Neuronal stem cell (in vitro differentiated cells): ENCODE measurements at regions not wholly inside any gene's neighbourhood (a gene's known extent, or its start where the extent isn't known, plus 50 kb on each side); places are given as distances from the start of the nearest gene placed in this dataset.
A peak's percentile ranks its signal among the peaks of the same experiment; 100 is the strongest.

ENCODE experiments used
- DNase-seq: peaks from one replicate; pipeline ENCODE4 v3.0.0-alpha.2; 2013; ENCODE audit warnings: low spot score
- H2AFZ ChIP-seq: one replicate; pipeline ENCODE4 v1.6.1; 2013; ENCODE audit warnings: mild to moderate bottlenecking, low read length, inconsistent platforms
- H2AK5ac ChIP-seq: 2 replicates; pipeline ENCODE4 v1.6.1; 2013; ENCODE audit warnings: low read depth, mild to moderate bottlenecking, inconsistent platforms, low read length, moderate library complexity, mixed read lengths
- H2BK120ac ChIP-seq: 2 replicates; pipeline ENCODE4 v1.6.1; 2013; ENCODE audit warnings: low read depth, mild to moderate bottlenecking, inconsistent platforms, low read length, moderate library complexity, mixed read lengths
- H2BK12ac ChIP-seq: one replicate; pipeline ENCODE4 v1.6.1; 2013; ENCODE audit warnings: low read length, inconsistent platforms
- H2BK15ac ChIP-seq: 2 replicates; pipeline ENCODE4 v1.6.1; 2013; ENCODE audit warnings: mild to moderate bottlenecking, low read length, inconsistent platforms, mixed read lengths
- H2BK5ac ChIP-seq: one replicate; pipeline ENCODE4 v1.6.1; 2013; ENCODE audit warnings: inconsistent platforms, mild to moderate bottlenecking, low read length, moderate library complexity
- H3K14ac ChIP-seq: one replicate; pipeline ENCODE4 v1.6.1; 2013; ENCODE audit warnings: low read length, inconsistent platforms
- H3K18ac ChIP-seq: 2 replicates; pipeline ENCODE4 v1.6.1; 2013; ENCODE audit warnings: low read length, inconsistent platforms
- H3K23ac ChIP-seq: 2 replicates; pipeline ENCODE4 v1.6.1; 2013; ENCODE audit warnings: low read depth, mild to moderate bottlenecking, mixed read lengths, low read length, inconsistent platforms; ENCODE audit not compliant: poor library complexity
- H3K27ac ChIP-seq: replicated peaks from 3 replicates; pipeline ENCODE4 v1.5.1; 2013; ENCODE audit warnings: low read length, inconsistent platforms
- H3K27me3 ChIP-seq, 3 experiments: 2 replicates each; pipeline ENCODE4 v1.6.1; 2013; ENCODE audit warnings: low read length in 3 of 3, mild to moderate bottlenecking in 2 of 3, inconsistent platforms in 1 of 3, low read depth in 1 of 3, mixed read lengths in 1 of 3, moderate library complexity in 1 of 3; ENCODE audit not compliant: control insufficient read depth in 3 of 3, insufficient read depth in 3 of 3
- H3K36me3 ChIP-seq, 2 donors: replicated peaks in 1 of 2; 2 replicates each; pipeline ENCODE4 v1.6.1; 2013; ENCODE audit warnings: low read length in 2 of 2; ENCODE audit not compliant: control insufficient read depth in 2 of 2, insufficient read depth in 2 of 2
- H3K4ac ChIP-seq: 2 replicates; pipeline ENCODE4 v1.6.1; 2013; ENCODE audit warnings: inconsistent platforms, mild to moderate bottlenecking, low read length, moderate library complexity
- H3K4me1 ChIP-seq, 2 donors: 1 replicate in 1 of 2; 2 replicates in 1 of 2; pipeline ENCODE4 v1.6.1; 2013; ENCODE audit warnings: low read length in 2 of 2, low read depth in 1 of 2; ENCODE audit not compliant: control insufficient read depth in 2 of 2, insufficient read depth in 1 of 2
- H3K4me2 ChIP-seq: one replicate; pipeline ENCODE4 v1.6.1; 2013; ENCODE audit warnings: mild to moderate bottlenecking, low read length, inconsistent platforms; ENCODE audit not compliant: insufficient read depth, poor library complexity, severe bottlenecking
- H3K4me3 ChIP-seq, 2 donors: 2 replicates each; pipeline ENCODE4 v1.5.1; 2013; ENCODE audit warnings: low read length in 2 of 2, mild to moderate bottlenecking in 2 of 2, inconsistent platforms in 1 of 2, moderate library complexity in 1 of 2
- H3K79me1 ChIP-seq: one replicate; pipeline ENCODE4 v1.6.1; 2013; ENCODE audit warnings: low read depth, mild to moderate bottlenecking, inconsistent platforms, low read length, moderate library complexity
- H3K9ac ChIP-seq: one replicate; pipeline ENCODE4 v1.6.1; 2013; ENCODE audit warnings: mild to moderate bottlenecking, low read depth, low read length, inconsistent platforms; ENCODE audit not compliant: poor library complexity
- H3K9me3 ChIP-seq, 2 donors: replicated peaks in 1 of 2; 2 replicates each; pipeline versions ENCODE3 to v1.6.1; 2013; ENCODE audit warnings: low read length in 2 of 2, mild to moderate bottlenecking in 2 of 2, inconsistent platforms in 1 of 2, low read depth in 1 of 2, mixed read lengths in 1 of 2, moderate library complexity in 1 of 2; ENCODE audit not compliant: control insufficient read depth in 2 of 2, insufficient read depth in 1 of 2
- H4K8ac ChIP-seq: one replicate; pipeline ENCODE4 v1.6.1; 2013; ENCODE audit warnings: low read depth, mild to moderate bottlenecking, inconsistent platforms, low read length, moderate library complexity
- H4K91ac ChIP-seq: one replicate; pipeline ENCODE4 v1.6.1; 2013; ENCODE audit warnings: low read length, low read depth, mild to moderate bottlenecking, inconsistent platforms; ENCODE audit not compliant: poor library complexity
- WGBS, 2 donors: extraction: QIAGEN DNeasy Blood & Tissue Kit; methylation state at CpG; one replicate each; pipeline ENCODE4 v1.1.7; 2013; ENCODE audit warnings: missing lambda C conversion rate in 2 of 2, mixed read lengths in 1 of 2; ENCODE audit not compliant: insufficient read length in 2 of 2, insufficient replicate concordance in 1 of 2; ENCODE audit errors: extremely low coverage in 2 of 2; 5-methylcytosine and 5-hydroxymethylcytosine counted together

GRCh38 chr7:1312136-1313070 lies 79.7 kb downstream of the UNCX start:
- H3K27ac ChIP-seq: no peak overlapping the region
- no peak overlapping the region for H4K91ac ChIP-seq
- no peak overlapping the region for H3K4me3 ChIP-seq
- H2AFZ ChIP-seq: no peak overlapping the region
- H3K27me3 ChIP-seq: peaks cover 0 to 31% (median 0%) of the 10 kb centered on the region in 3 experiments
- peak overlapping the region; percentile 97 for H2BK15ac ChIP-seq
- no peak overlapping the region for H4K8ac ChIP-seq
- no peak overlapping the region for H3K4me2 ChIP-seq
- H3K14ac ChIP-seq: no peak overlapping the region
- H2BK5ac ChIP-seq: peak overlapping the region; percentile 39
- no peak overlapping the region for H3K9ac ChIP-seq
- H2BK12ac ChIP-seq: no peak overlapping the region
- peak overlapping the region; percentile 75 for H2AK5ac ChIP-seq
- no peak for DNase-seq
- H3K4ac ChIP-seq: peak overlapping the region; percentile 66
- H3K9me3 ChIP-seq: peaks cover 0 to 4% of the 10 kb centered on the region in 2 donors
- peak overlapping the region; percentile 76 for H3K18ac ChIP-seq
- H3K36me3 ChIP-seq: no peaks in the 10 kb centered on the region
- no peak overlapping the region for H3K23ac ChIP-seq
- H3K79me1 ChIP-seq: no peaks in the 10 kb centered on the region
- peaks cover 0 to 2% of the 10 kb centered on the region in 2 donors for H3K4me1 ChIP-seq
- no CpG with 5 or more reads among the region's 30 CpGs for WGBS, 2 donors
- H2BK120ac ChIP-seq: no peak overlapping the region

GRCh38 chr7:1313613-1314012 lies 80.9 kb downstream of the UNCX start:
- Histone ChIP-seq H2AK5ac (peak overlapping the region; percentile 5), H3K4me1 (peaks cover 0 to 2% of the 10 kb centered on the region in 2 donors), H2AFZ (no peak overlapping the region), H3K23ac (peak overlapping the region; percentile 37), H2BK15ac (no peak overlapping the region), H2BK120ac (no peak overlapping the region), H3K36me3 (no peaks in the 10 kb centered on the region), H3K4me2 (no peak overlapping the region), H4K91ac (no peak overlapping the region), H2BK12ac (no peak overlapping the region), H3K9me3 (peaks cover 0 to 4% of the 10 kb centered on the region in 2 donors), H3K27ac (no peak overlapping the region), H3K79me1 (no peaks in the 10 kb centered on the region), H3K18ac (peak overlapping the region; percentile 53), H3K4me3 (no peak overlapping the region), H3K4ac (no peak overlapping the region), H4K8ac (peak overlapping the region; percentile 1), H3K27me3 (peaks cover 0 to 31% (median 0%) of the 10 kb centered on the region in 3 experiments), H3K9ac (peak overlapping the region; percentile 7), H2BK5ac (no peak overlapping the region), H3K14ac (no peak overlapping the region)
- no CpG with 5 or more reads among the region's 15 CpGs for WGBS, 2 donors
- no peak for DNase-seq

GRCh38 chr7:1314021-1314907 lies 81.6 kb downstream of the UNCX start:
- peak overlapping the region; percentile 69 for H4K91ac ChIP-seq
- H3K4me3 ChIP-seq: no peak overlapping the region
- peaks cover 0 to 35% (median 0%) of the 10 kb centered on the region in 3 experiments for H3K27me3 ChIP-seq
- H2BK120ac ChIP-seq: peak overlapping the region; percentile 96
- H2BK15ac ChIP-seq: peak overlapping the region; percentile 89
- no peak overlapping the region for H3K4me2 ChIP-seq
- H3K9me3 ChIP-seq: peaks cover 0 to 4% of the 10 kb centered on the region in 2 donors
- H3K9ac ChIP-seq: peak overlapping the region; percentile 7
- no peak overlapping the region for H3K27ac ChIP-seq
- WGBS, 2 donors: no CpG with 5 or more reads among the region's 28 CpGs
- H3K18ac ChIP-seq: peak overlapping the region; percentile 95
- peak overlapping the region; percentile 93 for H2BK5ac ChIP-seq
- no peak overlapping the region for H2AFZ ChIP-seq
- H2BK12ac ChIP-seq: no peak overlapping the region
- no peaks in the 10 kb centered on the region for H3K79me1 ChIP-seq
- peak overlapping the region; percentile 84 for H4K8ac ChIP-seq
- H2AK5ac ChIP-seq: peak overlapping the region; percentile 82
- no peak overlapping the region for H3K4ac ChIP-seq
- DNase-seq: no peak
- H3K23ac ChIP-seq: peak overlapping the region; percentile 37
- peak overlapping the region; percentile 47 for H3K14ac ChIP-seq
- peaks cover 0 to 2% of the 10 kb centered on the region in 2 donors for H3K4me1 ChIP-seq
- H3K36me3 ChIP-seq: no peaks in the 10 kb centered on the region
